ENCODE measurements at regions not wholly inside any gene's neighbourhood (a gene's known extent, or its start where the extent isn't known, plus 50 kb on each side); places are given as distances from the start of the nearest gene placed in this dataset.

GRCh38 chr3:117526470-117527079, 817.0 kb downstream of the TUSC7 start:
- ATAC-seq (ENCODE audit: insufficient read depth, low read depth): no peak
- no peak overlapping the region for H3K4me3 ChIP-seq (ENCODE audit: low read depth in 1 of 2, low read length in 2 of 2)
- peak; percentile 51 for TF ChIP-seq CTCF (IDR thresholded peaks at IDR 0.05; ENCODE audit: borderline replicate concordance, extremely low read depth, low read length, poor library complexity, severe bottlenecking)
- TF ChIP-seq EZH2 (IDR thresholded peaks at IDR 0.05; ENCODE audit: borderline replicate concordance, low read depth, low read length, severe bottlenecking): no peak

GRCh38 chr3:117527346-117527745, 817.8 kb downstream of the TUSC7 start:
- no peak for DNase-seq
- H3K4me3 ChIP-seq (ENCODE audit: low read depth in 1 of 2, low read length in 2 of 2): no peak overlapping the region
- no peak overlapping the region for H3K9ac ChIP-seq (ENCODE audit: low read depth, low read length)
- no peak for ATAC-seq (ENCODE audit: insufficient read depth, low read depth)
- no peaks in the 10 kb centered on the region for H3K9me3 ChIP-seq (ENCODE audit: insufficient read depth, low read length, severe bottlenecking)
- no peak overlapping the region for H3K27ac ChIP-seq (ENCODE audit: low read length)
- no peaks in the 10 kb centered on the region for H3K79me2 ChIP-seq (ENCODE audit: insufficient read depth, low read length)
- no peaks in the 10 kb centered on the region for H3K36me3 ChIP-seq (ENCODE audit: insufficient read depth, low read length)
- H3K27me3 ChIP-seq (ENCODE audit: insufficient read depth, low read length, poor library complexity): no peaks in the 10 kb centered on the region
- no peaks in the 10 kb centered on the region for H4K20me1 ChIP-seq (ENCODE audit: insufficient read depth, low read length)
- TF ChIP-seq EZH2 (IDR thresholded peaks at IDR 0.05; ENCODE audit: borderline replicate concordance, low read depth, low read length, severe bottlenecking): no peak
- TF ChIP-seq CTCF (IDR thresholded peaks at IDR 0.05; ENCODE audit: borderline replicate concordance, extremely low read depth, low read length, poor library complexity, severe bottlenecking): no peak
- no peak overlapping the region for H2AFZ ChIP-seq (ENCODE audit: low read depth, low read length)
- no peaks in the 10 kb centered on the region for H3K4me1 ChIP-seq (ENCODE audit: insufficient read depth, low read length)
- no peak overlapping the region for H3K4me2 ChIP-seq (ENCODE audit: insufficient read depth, low read length)

More at GRCh38 chr3:117526470-117527079, 817.0 kb downstream of the TUSC7 start:
- Histone ChIP-seq H3K4me1 (ENCODE audit: insufficient read depth, low read length) (no peaks in the 10 kb centered on the region), H4K20me1 (ENCODE audit: insufficient read depth, low read length) (no peaks in the 10 kb centered on the region), H3K79me2 (ENCODE audit: insufficient read depth, low read length) (no peaks in the 10 kb centered on the region), H3K36me3 (ENCODE audit: insufficient read depth, low read length) (no peaks in the 10 kb centered on the region), H3K9ac (ENCODE audit: low read depth, low read length) (no peak overlapping the region), H3K4me2 (ENCODE audit: insufficient read depth, low read length) (no peak overlapping the region), H3K27me3 (ENCODE audit: insufficient read depth, low read length, poor library complexity) (no peaks in the 10 kb centered on the region), H3K27ac (ENCODE audit: low read length) (no peak overlapping the region), H2AFZ (ENCODE audit: low read depth, low read length) (no peak overlapping the region), H3K9me3 (ENCODE audit: insufficient read depth, low read length, severe bottlenecking) (no peaks in the 10 kb centered on the region)
- peak; percentile 15 for DNase-seq

GRCh38 chr3:117528688-117529087, 819.1 kb downstream of the TUSC7 start:
- ATAC-seq (ENCODE audit: insufficient read depth, low read depth) (no peak), DNase-seq (no peak)
- Histone ChIP-seq H3K4me3 (ENCODE audit: low read depth in 1 of 2, low read length in 2 of 2) (no peak overlapping the region), H3K27me3 (ENCODE audit: insufficient read depth, low read length, poor library complexity) (no peaks in the 10 kb centered on the region), H3K9ac (ENCODE audit: low read depth, low read length) (no peak overlapping the region), H4K20me1 (ENCODE audit: insufficient read depth, low read length) (no peaks in the 10 kb centered on the region), H3K9me3 (ENCODE audit: insufficient read depth, low read length, severe bottlenecking) (no peaks in the 10 kb centered on the region), H3K4me2 (ENCODE audit: insufficient read depth, low read length) (no peak overlapping the region), H3K4me1 (ENCODE audit: insufficient read depth, low read length) (no peaks in the 10 kb centered on the region), H2AFZ (ENCODE audit: low read depth, low read length) (no peak overlapping the region), H3K36me3 (ENCODE audit: insufficient read depth, low read length) (no peaks in the 10 kb centered on the region), H3K27ac (ENCODE audit: low read length) (no peak overlapping the region), H3K79me2 (ENCODE audit: insufficient read depth, low read length) (no peaks in the 10 kb centered on the region)
- TF ChIP-seq CTCF (IDR thresholded peaks at IDR 0.05; ENCODE audit: borderline replicate concordance, extremely low read depth, low read length, poor library complexity, severe bottlenecking): no peak
- TF ChIP-seq EZH2 (IDR thresholded peaks at IDR 0.05; ENCODE audit: borderline replicate concordance, low read depth, low read length, severe bottlenecking): no peak
